ENCODE measurements at regions not wholly inside any gene's neighbourhood (a gene's known extent, or its start where the extent isn't known, plus 50 kb on each side); places are given as distances from the start of the nearest gene placed in this dataset.

- Mint-ChIP-seq H3K36me3 (ENCODE audit: insufficient read depth) (peaks cover 2% of the 10 kb centered on the region), H3K4me3 (ENCODE audit: low read depth) (no peak overlapping the region), H3K4me1 (ENCODE audit: low read depth) (peaks cover 18% of the 10 kb centered on the region), H3K27ac (no peak overlapping the region), H3K9me3 (ENCODE audit: low read depth) (peaks cover 8% of the 10 kb centered on the region), H3K27me3 (no peaks in the 10 kb centered on the region)
- no peak for DNase-seq (ENCODE audit: low spot score, unreplicated experiment)
- no peak for TF ChIP-seq CTCF (IDR thresholded peaks at IDR 0.05; ENCODE audit: unreplicated experiment)
Measured at GRCh38 chr5:164578401-164578800, 1073.0 kb downstream of the MAT2B start.

- TF ChIP-seq CTCF (IDR thresholded peaks at IDR 0.05; ENCODE audit: unreplicated experiment): no peak
- H3K27me3 Mint-ChIP-seq: no peaks in the 10 kb centered on the region
Measured at GRCh38 chr5:164578911-164579310, 1073.5 kb downstream of the MAT2B start.

GRCh38 chr5:164580155-164580554 is 1074.7 kb downstream of the MAT2B start:
- no peaks in the 10 kb centered on the region for H3K27me3 Mint-ChIP-seq
- H3K4me3 Mint-ChIP-seq (ENCODE audit: low read depth): no peak overlapping the region
- peaks cover 7% of the 10 kb centered on the region for H3K9me3 Mint-ChIP-seq (ENCODE audit: low read depth)
- no peak overlapping the region for H3K27ac Mint-ChIP-seq
- DNase-seq (ENCODE audit: low spot score, unreplicated experiment): no peak
- TF ChIP-seq CTCF (IDR thresholded peaks at IDR 0.05; ENCODE audit: unreplicated experiment): no peak
- H3K4me1 Mint-ChIP-seq (ENCODE audit: low read depth): peaks cover 16% of the 10 kb centered on the region
- no peaks in the 10 kb centered on the region for H3K36me3 Mint-ChIP-seq (ENCODE audit: insufficient read depth)

More at GRCh38 chr5:164578911-164579310, 1073.5 kb downstream of the MAT2B start:
- DNase-seq (ENCODE audit: low spot score, unreplicated experiment): no peak
- peaks cover 8% of the 10 kb centered on the region for H3K9me3 Mint-ChIP-seq (ENCODE audit: low read depth)
- peaks cover 18% of the 10 kb centered on the region for H3K4me1 Mint-ChIP-seq (ENCODE audit: low read depth)
- H3K27ac Mint-ChIP-seq: no peak overlapping the region
- H3K4me3 Mint-ChIP-seq (ENCODE audit: low read depth): no peak overlapping the region
- H3K36me3 Mint-ChIP-seq (ENCODE audit: insufficient read depth): peaks cover 2% of the 10 kb centered on the region

- Mint-ChIP-seq H3K4me1 (ENCODE audit: low read depth) (peaks cover 10% of the 10 kb centered on the region), H3K27ac (no peak overlapping the region), H3K9me3 (ENCODE audit: low read depth) (peaks cover 1% of the 10 kb centered on the region), H3K4me3 (ENCODE audit: low read depth) (no peak overlapping the region), H3K36me3 (ENCODE audit: insufficient read depth) (no peaks in the 10 kb centered on the region), H3K27me3 (no peaks in the 10 kb centered on the region)
- TF ChIP-seq CTCF (IDR thresholded peaks at IDR 0.05; ENCODE audit: unreplicated experiment): no peak
- no peak for DNase-seq (ENCODE audit: low spot score, unreplicated experiment)
Measured at GRCh38 chr5:164581889-164582288, 1076.5 kb downstream of the MAT2B start.

GRCh38 chr5:164593982-164594381 is 1088.6 kb downstream of the MAT2B start:
- Mint-ChIP-seq H3K9me3 (ENCODE audit: low read depth) (no peaks in the 10 kb centered on the region), H3K4me3 (ENCODE audit: low read depth) (no peak overlapping the region), H3K4me1 (ENCODE audit: low read depth) (peaks cover 1% of the 10 kb centered on the region), H3K27me3 (no peaks in the 10 kb centered on the region), H3K36me3 (ENCODE audit: insufficient read depth) (no peaks in the 10 kb centered on the region), H3K27ac (no peak overlapping the region)
- DNase-seq (ENCODE audit: low spot score, unreplicated experiment): no peak
- TF ChIP-seq CTCF (IDR thresholded peaks at IDR 0.05; ENCODE audit: unreplicated experiment): no peak
